GM23248 (cell line): ENCODE measurements at regions not wholly inside any gene's neighbourhood (a gene's known extent, or its start where the extent isn't known, plus 50 kb on each side); places are given as distances from the start of the nearest gene placed in this dataset.

ENCODE experiments used
- EZH2 ChIP-seq: fragments of 200-600 bp; sonication (generic); IDR thresholded peaks from 2 replicates; pipeline ENCODE4 v1.6.1; 2018; ENCODE audit warnings: antibody characterized with exemption, mild to moderate bottlenecking; ENCODE audit not compliant: insufficient read depth, poor library complexity, severe bottlenecking
- EZH2phosphoT487 ChIP-seq: fragments of 200-600 bp; sonication (generic); IDR thresholded peaks from 2 replicates; pipeline ENCODE4 v1.6.1; 2018; ENCODE audit warnings: antibody characterized with exemption, moderate library complexity, mild to moderate bottlenecking, low read depth; ENCODE audit not compliant: insufficient read depth

DNA sequence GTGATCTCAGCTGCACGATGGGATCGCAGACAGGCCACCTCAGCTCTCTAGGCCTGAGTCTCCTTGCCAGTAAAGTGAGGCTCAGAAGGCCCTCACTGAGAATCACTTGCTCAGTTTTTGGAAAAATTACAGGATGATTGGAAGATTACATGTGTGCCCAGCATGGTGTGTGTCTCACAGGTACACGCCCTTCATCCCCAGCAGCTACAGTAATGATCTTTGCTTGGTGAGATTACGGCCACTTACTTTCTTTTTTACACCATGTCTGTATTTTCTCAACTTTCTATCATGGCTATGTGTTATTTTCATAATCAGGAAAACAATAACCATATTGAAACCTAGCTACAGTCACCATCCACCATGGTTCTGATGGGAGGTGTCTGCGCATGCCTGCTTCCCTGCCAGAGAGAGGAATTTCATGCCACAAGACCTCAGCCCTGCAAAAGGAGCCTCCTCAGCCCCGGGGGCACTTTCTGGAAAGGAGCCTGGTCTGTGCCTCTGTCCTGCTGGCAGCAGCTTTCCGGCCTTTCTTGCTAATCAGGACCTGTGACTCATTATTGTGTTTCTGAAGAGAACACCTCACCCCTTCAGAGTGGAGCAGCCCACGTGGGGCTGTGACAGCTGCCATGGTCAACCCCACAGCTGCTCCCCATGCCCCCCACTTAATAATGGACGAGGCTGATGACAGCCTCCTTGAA is 64.2 kb upstream of the OLFM1 start:
- no peak for TF ChIP-seq EZH2phosphoT487
- TF ChIP-seq EZH2 = no peak
